ENCODE measurements at regions not wholly inside any gene's neighbourhood (a gene's known extent, or its start where the extent isn't known, plus 50 kb on each side); places are given as distances from the start of the nearest gene placed in this dataset.
A peak's percentile ranks its signal among the peaks of the same experiment; 100 is the strongest.

DNA sequence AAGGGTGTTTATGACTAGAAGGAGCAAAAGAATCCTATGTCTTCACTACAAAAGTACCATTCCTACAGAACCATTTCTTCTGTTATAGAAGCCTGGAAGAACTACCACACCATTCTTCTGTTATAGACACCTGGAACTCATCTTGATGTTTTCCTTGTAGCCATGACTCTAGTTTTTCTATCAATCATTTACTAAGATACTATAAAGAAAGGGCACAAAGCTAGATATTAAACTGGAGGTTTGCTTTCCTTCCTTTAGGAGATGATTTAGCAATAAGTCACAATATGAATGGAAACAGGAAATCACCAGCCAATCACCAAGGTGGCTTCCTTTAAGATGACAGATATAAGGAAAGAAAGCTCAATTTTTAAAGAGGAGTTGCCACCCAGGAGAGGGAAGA is 100.3 kb upstream of the NEUROD1 start:
- no peak overlapping the region for H2BK5ac ChIP-seq (ENCODE audit: low read length)
- no peaks in the 10 kb centered on the region for H3K36me3 ChIP-seq (replicated peaks in 1 of 2; ENCODE audit: control insufficient read depth in 2 of 2, insufficient read depth in 2 of 2, low read length in 2 of 2)
- H3K79me1 ChIP-seq (ENCODE audit: low read depth, low read length), result no peaks in the 10 kb centered on the region
- H3K27ac ChIP-seq (replicated peaks; ENCODE audit: low read length), result no peak overlapping the region
- H2BK12ac ChIP-seq (ENCODE audit: low read length), result no peak overlapping the region
- no peak overlapping the region for H2BK120ac ChIP-seq (ENCODE audit: low read depth, low read length)
- H3K4ac ChIP-seq (ENCODE audit: low read length), result no peak overlapping the region
- no peak overlapping the region for H3K18ac ChIP-seq (ENCODE audit: low read length)
- no peak overlapping the region for H2BK15ac ChIP-seq (ENCODE audit: low read length)
- no peak overlapping the region for H3K4me3 ChIP-seq (ENCODE audit: low read length in 2 of 2)
- no peak overlapping the region for H4K8ac ChIP-seq (ENCODE audit: low read depth, low read length)
- DNase-seq (ENCODE audit: low spot score), result no peak
- no peaks in the 10 kb centered on the region for H3K9me3 ChIP-seq (replicated peaks in 1 of 2; ENCODE audit: control insufficient read depth in 2 of 2, insufficient read depth in 1 of 2, low read depth in 1 of 2, low read length in 2 of 2)
- H3K4me2 ChIP-seq (ENCODE audit: insufficient read depth, low read length, poor library complexity, severe bottlenecking), result no peak overlapping the region
- H3K23ac ChIP-seq (ENCODE audit: low read depth, low read length, poor library complexity), result no peak overlapping the region
- H3K27me3 ChIP-seq (ENCODE audit: control insufficient read depth in 3 of 3, insufficient read depth in 3 of 3, low read depth in 1 of 3, low read length in 3 of 3), result no peaks in the 10 kb centered on the region
- H3K9ac ChIP-seq (ENCODE audit: low read depth, low read length, poor library complexity), result no peak overlapping the region
- H2AK5ac ChIP-seq (ENCODE audit: low read depth, low read length), result no peak overlapping the region
- no peak overlapping the region for H4K91ac ChIP-seq (ENCODE audit: low read depth, low read length, poor library complexity)
- peaks cover 12 to 37% of the 10 kb centered on the region in 2 donors for H3K4me1 ChIP-seq (ENCODE audit: control insufficient read depth in 2 of 2, insufficient read depth in 1 of 2, low read depth in 1 of 2, low read length in 2 of 2)
- peak overlapping the region; percentile 53 for H2AFZ ChIP-seq (ENCODE audit: low read length)
- H3K14ac ChIP-seq (ENCODE audit: low read length), result no peak overlapping the region

DNA sequence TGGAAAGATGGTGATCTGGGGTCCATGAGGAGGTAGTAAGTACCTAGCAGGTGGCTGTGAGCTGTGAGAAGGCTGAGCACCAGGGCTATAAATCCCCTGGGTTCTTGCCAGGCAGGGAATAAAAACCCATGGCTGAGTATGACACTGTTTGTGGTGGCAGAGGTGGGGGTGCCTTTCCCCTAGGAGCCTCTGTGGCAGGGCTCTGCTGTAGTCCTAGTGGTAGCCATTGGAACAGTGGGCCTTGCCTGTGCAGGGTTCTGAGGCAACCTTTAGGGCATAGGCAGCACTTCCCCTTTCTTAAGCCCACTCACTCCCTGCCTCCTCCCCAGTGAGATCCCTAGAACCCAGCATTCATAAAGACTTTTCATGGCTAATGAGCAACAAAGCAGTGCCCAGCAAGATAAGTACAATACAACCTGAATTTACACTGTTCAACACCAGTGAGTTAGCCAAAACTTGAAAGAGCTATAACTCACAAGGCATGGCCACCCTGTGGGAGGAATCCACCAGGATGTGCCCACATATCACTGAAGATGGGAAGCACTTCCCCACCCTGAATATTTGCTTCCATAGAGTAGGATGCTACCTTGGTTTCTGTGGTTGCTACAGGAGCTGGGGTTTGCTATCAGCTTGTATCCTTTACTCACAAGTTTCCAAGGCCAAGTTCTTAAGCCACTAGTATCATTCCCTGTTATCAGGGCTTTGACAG is 100.9 kb upstream of the NEUROD1 start:
- no peak overlapping the region for H3K27ac ChIP-seq (replicated peaks; ENCODE audit: low read length)

DNA sequence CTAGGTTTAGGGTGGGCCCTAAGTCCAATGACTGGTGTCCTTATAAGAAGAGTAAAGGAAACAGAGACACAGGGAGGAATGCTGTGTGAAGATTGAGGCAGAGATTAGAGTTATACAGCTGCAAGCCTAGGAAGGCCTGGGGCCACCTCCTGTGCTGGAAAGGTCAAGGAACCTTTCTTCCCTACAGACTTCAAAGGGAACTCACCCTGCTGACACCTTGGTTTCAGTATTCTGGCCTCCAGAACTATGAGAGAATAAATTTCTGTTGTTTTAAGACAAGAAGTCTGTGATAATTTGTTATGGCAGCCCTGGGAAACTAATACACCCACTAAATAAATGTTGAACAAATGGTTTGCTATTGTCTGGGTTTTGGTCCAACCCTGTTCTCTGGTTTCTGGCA is 102.3 kb upstream of the NEUROD1 start:
- Histone ChIP-seq H3K36me3 (replicated peaks in 1 of 2; ENCODE audit: control insufficient read depth in 2 of 2, insufficient read depth in 2 of 2, low read length in 2 of 2) (no peaks in the 10 kb centered on the region), H3K4me1 (ENCODE audit: control insufficient read depth in 2 of 2, insufficient read depth in 1 of 2, low read depth in 1 of 2, low read length in 2 of 2) (peaks cover 12 to 37% of the 10 kb centered on the region in 2 donors), H3K9me3 (replicated peaks in 1 of 2; ENCODE audit: control insufficient read depth in 2 of 2, insufficient read depth in 1 of 2, low read depth in 1 of 2, low read length in 2 of 2) (no peaks in the 10 kb centered on the region), H2BK120ac (ENCODE audit: low read depth, low read length) (no peak overlapping the region), H3K23ac (ENCODE audit: low read depth, low read length, poor library complexity) (no peak overlapping the region), H4K91ac (ENCODE audit: low read depth, low read length, poor library complexity) (no peak overlapping the region), H3K27me3 (ENCODE audit: control insufficient read depth in 3 of 3, insufficient read depth in 3 of 3, low read depth in 1 of 3, low read length in 3 of 3) (no peaks in the 10 kb centered on the region), H2BK15ac (ENCODE audit: low read length) (no peak overlapping the region), H4K8ac (ENCODE audit: low read depth, low read length) (no peak overlapping the region), H2AK5ac (ENCODE audit: low read depth, low read length) (no peak overlapping the region), H3K79me1 (ENCODE audit: low read depth, low read length) (no peaks in the 10 kb centered on the region), H3K9ac (ENCODE audit: low read depth, low read length, poor library complexity) (no peak overlapping the region), H3K14ac (ENCODE audit: low read length) (no peak overlapping the region), H2BK12ac (ENCODE audit: low read length) (no peak overlapping the region), H2AFZ (ENCODE audit: low read length) (no peak overlapping the region), H3K18ac (ENCODE audit: low read length) (no peak overlapping the region), H2BK5ac (ENCODE audit: low read length) (no peak overlapping the region), H3K4ac (ENCODE audit: low read length) (no peak overlapping the region), H3K4me3 (ENCODE audit: low read length in 2 of 2) (no peak overlapping the region), H3K27ac (replicated peaks; ENCODE audit: low read length) (no peak overlapping the region), H3K4me2 (ENCODE audit: insufficient read depth, low read length, poor library complexity, severe bottlenecking) (no peak overlapping the region)
- no peak for DNase-seq (ENCODE audit: low spot score)

More for the DNA sequence above, 100.9 kb upstream of the NEUROD1 start:
- Histone ChIP-seq H3K36me3 (replicated peaks in 1 of 2; ENCODE audit: control insufficient read depth in 2 of 2, insufficient read depth in 2 of 2, low read length in 2 of 2) (no peaks in the 10 kb centered on the region), H2BK120ac (ENCODE audit: low read depth, low read length) (no peak overlapping the region), H2AFZ (ENCODE audit: low read length) (peak overlapping the region; percentile 53), H3K23ac (ENCODE audit: low read depth, low read length, poor library complexity) (no peak overlapping the region), H2BK15ac (ENCODE audit: low read length) (peak overlapping the region; percentile 65), H2AK5ac (ENCODE audit: low read depth, low read length) (peak overlapping the region; percentile 68), H4K91ac (ENCODE audit: low read depth, low read length, poor library complexity) (no peak overlapping the region), H3K4me3 (ENCODE audit: low read length in 2 of 2) (no peak overlapping the region), H3K4me1 (ENCODE audit: control insufficient read depth in 2 of 2, insufficient read depth in 1 of 2, low read depth in 1 of 2, low read length in 2 of 2) (peaks cover 12 to 37% of the 10 kb centered on the region in 2 donors), H2BK5ac (ENCODE audit: low read length) (no peak overlapping the region), H3K14ac (ENCODE audit: low read length) (no peak overlapping the region), H3K79me1 (ENCODE audit: low read depth, low read length) (no peaks in the 10 kb centered on the region), H3K9me3 (replicated peaks in 1 of 2; ENCODE audit: control insufficient read depth in 2 of 2, insufficient read depth in 1 of 2, low read depth in 1 of 2, low read length in 2 of 2) (no peaks in the 10 kb centered on the region), H4K8ac (ENCODE audit: low read depth, low read length) (no peak overlapping the region), H2BK12ac (ENCODE audit: low read length) (no peak overlapping the region), H3K4me2 (ENCODE audit: insufficient read depth, low read length, poor library complexity, severe bottlenecking) (no peak overlapping the region), H3K18ac (ENCODE audit: low read length) (peak overlapping the region; percentile 73), H3K27me3 (ENCODE audit: control insufficient read depth in 3 of 3, insufficient read depth in 3 of 3, low read depth in 1 of 3, low read length in 3 of 3) (no peaks in the 10 kb centered on the region), H3K4ac (ENCODE audit: low read length) (no peak overlapping the region), H3K9ac (ENCODE audit: low read depth, low read length, poor library complexity) (no peak overlapping the region)
- no peak for DNase-seq (ENCODE audit: low spot score)

DNA sequence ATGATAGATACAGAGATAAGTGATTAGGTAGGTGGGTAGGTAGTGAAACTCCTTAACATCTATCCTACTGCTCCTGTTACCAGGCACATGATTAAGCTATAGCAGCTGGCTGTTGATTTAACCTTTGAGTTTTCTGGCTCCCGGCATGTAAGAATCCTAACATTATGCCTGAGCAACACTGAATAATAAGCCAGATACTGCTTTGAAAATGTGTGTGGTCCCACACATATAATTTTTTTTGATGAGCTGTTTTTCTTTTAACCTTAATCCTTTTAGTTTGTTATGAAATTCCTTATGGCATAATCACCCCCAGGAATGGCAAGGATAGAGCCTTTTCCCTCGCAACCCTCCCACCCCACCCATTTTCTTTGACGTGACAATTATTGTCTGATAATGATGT is 104.2 kb upstream of the NEUROD1 start:
- no peak overlapping the region for H2BK15ac ChIP-seq (ENCODE audit: low read length)
- no peaks in the 10 kb centered on the region for H3K79me1 ChIP-seq (ENCODE audit: low read depth, low read length)
- H2AFZ ChIP-seq (ENCODE audit: low read length), result no peak overlapping the region
- H2BK12ac ChIP-seq (ENCODE audit: low read length), result no peak overlapping the region
- H3K27ac ChIP-seq (replicated peaks; ENCODE audit: low read length), result no peak overlapping the region
- no peaks in the 10 kb centered on the region for H3K36me3 ChIP-seq (replicated peaks in 1 of 2; ENCODE audit: control insufficient read depth in 2 of 2, insufficient read depth in 2 of 2, low read length in 2 of 2)
- WGBS, 2 donors (ENCODE audit: extremely low coverage in 2 of 2, insufficient read length in 2 of 2, insufficient replicate concordance in 1 of 2), result no CpG with 5 or more reads among the region's 3 CpGs
- H4K8ac ChIP-seq (ENCODE audit: low read depth, low read length), result no peak overlapping the region
- no peaks in the 10 kb centered on the region for H3K27me3 ChIP-seq (ENCODE audit: control insufficient read depth in 3 of 3, insufficient read depth in 3 of 3, low read depth in 1 of 3, low read length in 3 of 3)
- H2BK120ac ChIP-seq (ENCODE audit: low read depth, low read length), result no peak overlapping the region
- H4K91ac ChIP-seq (ENCODE audit: low read depth, low read length, poor library complexity), result no peak overlapping the region
- DNase-seq (ENCODE audit: low spot score), result no peak
- H2BK5ac ChIP-seq (ENCODE audit: low read length), result no peak overlapping the region
- H3K9me3 ChIP-seq (replicated peaks in 1 of 2; ENCODE audit: control insufficient read depth in 2 of 2, insufficient read depth in 1 of 2, low read depth in 1 of 2, low read length in 2 of 2), result no peaks in the 10 kb centered on the region
- H3K4me3 ChIP-seq (ENCODE audit: low read length in 2 of 2), result no peak overlapping the region
- no peak overlapping the region for H3K4me2 ChIP-seq (ENCODE audit: insufficient read depth, low read length, poor library complexity, severe bottlenecking)
- no peak overlapping the region for H3K23ac ChIP-seq (ENCODE audit: low read depth, low read length, poor library complexity)
- no peak overlapping the region for H3K4ac ChIP-seq (ENCODE audit: low read length)
- H3K9ac ChIP-seq (ENCODE audit: low read depth, low read length, poor library complexity), result no peak overlapping the region
- H2AK5ac ChIP-seq (ENCODE audit: low read depth, low read length), result no peak overlapping the region
- no peak overlapping the region for H3K18ac ChIP-seq (ENCODE audit: low read length)
- peaks cover 7 to 24% of the 10 kb centered on the region in 2 donors for H3K4me1 ChIP-seq (ENCODE audit: control insufficient read depth in 2 of 2, insufficient read depth in 1 of 2, low read depth in 1 of 2, low read length in 2 of 2)
- H3K14ac ChIP-seq (ENCODE audit: low read length), result no peak overlapping the region

Measured in neuronal stem cell (in vitro differentiated cells).